HuH-7.5 (cell line): ENCODE measurements at regions not wholly inside any gene's neighbourhood (a gene's known extent, or its start where the extent isn't known, plus 50 kb on each side); places are given as distances from the start of the nearest gene placed in this dataset.

Experiments
- DNase-seq: peaks from one replicate; pipeline ENCODE4 v3.0.0; 2011; ENCODE audit warnings: low spot score

GRCh38 chr2:240346015-240346752 is 89.3 kb upstream of the GPC1 start:
- DNase-seq, result no peak

GRCh38 chr2:240346753-240347372 is 88.6 kb upstream of the GPC1 start:
- DNase-seq, result no peak

GRCh38 chr2:240347373-240347940 is 88.0 kb upstream of the GPC1 start:
- no peak for DNase-seq

GRCh38 chr2:240347949-240348500 is 87.4 kb upstream of the GPC1 start:
- no peak for DNase-seq

- no peak for DNase-seq
Observed at GRCh38 chr2:240348522-240348921, 86.9 kb upstream of the GPC1 start.

- DNase-seq, result no peak
Observed at GRCh38 chr2:240349133-240350005, 86.1 kb upstream of the GPC1 start.

- DNase-seq, result no peak
Observed at GRCh38 chr2:240350006-240350355, 85.5 kb upstream of the GPC1 start.

GRCh38 chr2:240350696-240351087 is 84.8 kb upstream of the GPC1 start:
- no peak for DNase-seq

- no peak for DNase-seq
Observed at GRCh38 chr2:240351088-240351741, 84.2 kb upstream of the GPC1 start.

GRCh38 chr2:240351826-240352426 is 83.5 kb upstream of the GPC1 start:
- no peak for DNase-seq

- no peak for DNase-seq
Observed at GRCh38 chr2:240353086-240353798, 82.2 kb upstream of the GPC1 start.

GRCh38 chr2:240353944-240354343 is 81.5 kb upstream of the GPC1 start:
- no peak for DNase-seq

- no peak for DNase-seq
Observed at GRCh38 chr2:240355001-240355891, 80.2 kb upstream of the GPC1 start.

- no peak for DNase-seq
Observed at GRCh38 chr2:240355962-240356361, 79.5 kb upstream of the GPC1 start.

GRCh38 chr2:240356700-240357640 is 78.5 kb upstream of the GPC1 start:
- no peak for DNase-seq

GRCh38 chr2:240357641-240358012 is 77.8 kb upstream of the GPC1 start:
- DNase-seq, result no peak

GRCh38 chr2:240358080-240358479 is 77.4 kb upstream of the GPC1 start:
- no peak for DNase-seq

GRCh38 chr2:240358821-240359397 is 76.6 kb upstream of the GPC1 start:
- DNase-seq, result no peak
